Lung (tissue), 11 donors: ENCODE measurements at regions not wholly inside any gene's neighbourhood (a gene's known extent, or its start where the extent isn't known, plus 50 kb on each side); places are given as distances from the start of the nearest gene placed in this dataset.

Experiments used
- ATAC-seq: fragments of 200-7000 bp; cut with Tn5 transposase; one replicate; pipeline ENCODE4 v1.9.1; 2020; ENCODE audit warnings: moderate number of reproducible peaks; ENCODE audit not compliant: insufficient read depth, low FRiP score
- DNase-seq, 3 donors: peaks; one replicate each; pipeline ENCODE4 v3.0.0-alpha.2; 2013 to 2017
- H3K27ac ChIP-seq, 2 donors: one replicate each; pipeline ENCODE4 v1.5.1; 2013; ENCODE audit warnings: mild to moderate bottlenecking in 2 of 2, moderate library complexity in 2 of 2, control low read depth in 1 of 2, inconsistent platforms in 1 of 2, low read depth in 1 of 2, low read length in 1 of 2
- H3K27me3 ChIP-seq, 3 donors: one replicate each; pipeline ENCODE4 v1.5.1; 2013; ENCODE audit warnings: low read length in 2 of 3; ENCODE audit not compliant: control insufficient read depth in 3 of 3, insufficient read depth in 3 of 3
- H3K36me3 ChIP-seq, 4 donors: one replicate each; pipeline ENCODE4 v1.5.1; 2013; ENCODE audit warnings: low read length in 4 of 4, mild to moderate bottlenecking in 1 of 4, moderate library complexity in 1 of 4; ENCODE audit not compliant: control insufficient read depth in 4 of 4, insufficient read depth in 4 of 4
- H3K4me1 ChIP-seq, 5 donors: one replicate each; pipeline ENCODE4 v1.5.1; 2013; ENCODE audit warnings: low read length in 5 of 5, mild to moderate bottlenecking in 2 of 5, moderate library complexity in 1 of 5; ENCODE audit not compliant: control insufficient read depth in 5 of 5, insufficient read depth in 5 of 5
- H3K4me3 ChIP-seq: one replicate; pipeline ENCODE4 v1.5.1; 2013; ENCODE audit warnings: mild to moderate bottlenecking, control low read depth, moderate library complexity
- H3K9ac ChIP-seq, 2 donors: one replicate each; pipeline ENCODE4 v1.5.1; 2013; ENCODE audit warnings: low read length in 2 of 2, control low read depth in 1 of 2; ENCODE audit not compliant: insufficient read depth in 1 of 2
- H3K9me3 ChIP-seq, 4 donors: one replicate each; pipeline ENCODE4 v1.5.1; 2013; ENCODE audit warnings: low read length in 3 of 4, mild to moderate bottlenecking in 1 of 4, moderate library complexity in 1 of 4; ENCODE audit not compliant: control insufficient read depth in 4 of 4, insufficient read depth in 3 of 4
- WGBS, 2 donors: extraction: QIAGEN DNeasy Blood & Tissue Kit; methylation state at CpG; one replicate each; pipeline ENCODE4 v1.1.7; 2013; 5-methylcytosine and 5-hydroxymethylcytosine counted together
- TF ChIP-seq, protein P1 (sequence below): IDR thresholded peaks from 2 replicates; pipeline ENCODE4 v1.5.1; 2012; ENCODE audit warnings: mild to moderate bottlenecking; ENCODE audit errors: control extremely low read depth, extremely low read depth
- donor health status: control.
- donor health status: control.
- donor health status: Bipolar disorder and iron deficiency.
- donor health status: healthy.
- donor health status: DM: yes; HTN: yes; CAD: no.

DNA sequence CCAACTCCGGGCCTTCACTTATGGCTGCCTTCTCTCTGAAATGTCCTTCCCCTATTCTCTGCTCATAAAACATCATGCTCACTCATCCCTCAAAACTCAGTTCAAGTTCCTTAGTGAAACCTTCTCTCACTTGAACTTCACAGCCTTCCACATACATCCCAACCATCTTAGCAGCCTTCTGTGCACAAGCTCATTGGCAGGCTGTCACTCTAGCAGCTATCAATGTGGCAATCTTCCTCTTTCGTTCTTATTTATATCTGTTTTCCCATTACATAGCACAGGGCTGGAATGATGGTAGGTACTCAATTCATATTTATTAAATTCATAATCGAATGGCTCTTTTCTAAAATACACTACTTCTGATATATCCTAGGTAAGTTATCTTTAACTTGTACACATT lies 66.4 kb upstream of the MCTP2 start:
- ATAC-seq: no peak
- no peak overlapping the region for H3K9ac ChIP-seq
- no peak overlapping the region for H3K4me3 ChIP-seq
- H3K4me1 ChIP-seq: no peaks in the 10 kb centered on the region
- DNase-seq: no peak
- no peaks in the 10 kb centered on the region for H3K36me3 ChIP-seq
- H3K9me3 ChIP-seq: no peaks in the 10 kb centered on the region
- no peaks in the 10 kb centered on the region for H3K27me3 ChIP-seq
- 64 to 74% methylated on average over 3 of the region's 3 CpGs for WGBS, 2 donors
- TF ChIP-seq, protein P1, sequence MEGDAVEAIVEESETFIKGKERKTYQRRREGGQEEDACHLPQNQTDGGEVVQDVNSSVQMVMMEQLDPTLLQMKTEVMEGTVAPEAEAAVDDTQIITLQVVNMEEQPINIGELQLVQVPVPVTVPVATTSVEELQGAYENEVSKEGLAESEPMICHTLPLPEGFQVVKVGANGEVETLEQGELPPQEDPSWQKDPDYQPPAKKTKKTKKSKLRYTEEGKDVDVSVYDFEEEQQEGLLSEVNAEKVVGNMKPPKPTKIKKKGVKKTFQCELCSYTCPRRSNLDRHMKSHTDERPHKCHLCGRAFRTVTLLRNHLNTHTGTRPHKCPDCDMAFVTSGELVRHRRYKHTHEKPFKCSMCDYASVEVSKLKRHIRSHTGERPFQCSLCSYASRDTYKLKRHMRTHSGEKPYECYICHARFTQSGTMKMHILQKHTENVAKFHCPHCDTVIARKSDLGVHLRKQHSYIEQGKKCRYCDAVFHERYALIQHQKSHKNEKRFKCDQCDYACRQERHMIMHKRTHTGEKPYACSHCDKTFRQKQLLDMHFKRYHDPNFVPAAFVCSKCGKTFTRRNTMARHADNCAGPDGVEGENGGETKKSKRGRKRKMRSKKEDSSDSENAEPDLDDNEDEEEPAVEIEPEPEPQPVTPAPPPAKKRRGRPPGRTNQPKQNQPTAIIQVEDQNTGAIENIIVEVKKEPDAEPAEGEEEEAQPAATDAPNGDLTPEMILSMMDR: no peak
- H3K27ac ChIP-seq: no peak overlapping the region

DNA sequence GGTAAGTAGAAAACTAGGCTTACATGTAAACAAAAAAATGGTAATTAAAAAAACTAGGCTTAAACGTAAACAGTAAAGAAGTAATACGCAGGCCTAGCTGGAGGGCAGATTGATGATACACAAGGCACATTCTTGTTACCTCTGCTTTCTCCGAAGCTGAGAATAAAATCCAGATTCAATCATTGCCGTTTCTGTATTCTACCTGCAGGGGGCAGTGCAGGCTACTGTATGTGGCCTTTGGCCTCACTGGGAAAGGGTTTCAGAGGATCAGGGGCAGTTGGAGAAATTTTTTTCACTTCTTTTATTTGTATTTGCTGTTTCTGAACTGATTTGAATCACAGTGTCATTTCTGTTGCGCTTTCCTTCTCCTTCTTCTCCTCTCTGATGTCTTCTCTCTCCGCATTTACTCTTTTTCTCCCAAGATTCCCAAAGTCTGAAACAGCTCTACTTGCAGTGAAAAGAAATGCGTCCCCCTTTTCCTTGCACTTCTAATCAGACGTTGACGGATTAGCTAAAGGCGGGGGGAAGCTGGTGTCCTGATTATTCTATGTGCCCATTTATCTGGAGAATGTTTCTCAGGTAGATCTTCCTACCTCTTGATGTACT lies 67.1 kb upstream of the MCTP2 start:
- H3K27ac ChIP-seq: no peak overlapping the region
- no peaks in the 10 kb centered on the region for H3K9me3 ChIP-seq
- no peak overlapping the region for H3K9ac ChIP-seq
- DNase-seq (peak; percentile 79 to 87 (median 83)), ATAC-seq (peak; percentile 81)
- no peak overlapping the region for H3K4me3 ChIP-seq
- H3K36me3 ChIP-seq: no peaks in the 10 kb centered on the region
- no peaks in the 10 kb centered on the region for H3K27me3 ChIP-seq
- WGBS, 2 donors: 46 to 51% methylated on average over 10 of the region's 10 CpGs
- no peaks in the 10 kb centered on the region for H3K4me1 ChIP-seq
- TF ChIP-seq, protein P1: peak; percentile 77

DNA sequence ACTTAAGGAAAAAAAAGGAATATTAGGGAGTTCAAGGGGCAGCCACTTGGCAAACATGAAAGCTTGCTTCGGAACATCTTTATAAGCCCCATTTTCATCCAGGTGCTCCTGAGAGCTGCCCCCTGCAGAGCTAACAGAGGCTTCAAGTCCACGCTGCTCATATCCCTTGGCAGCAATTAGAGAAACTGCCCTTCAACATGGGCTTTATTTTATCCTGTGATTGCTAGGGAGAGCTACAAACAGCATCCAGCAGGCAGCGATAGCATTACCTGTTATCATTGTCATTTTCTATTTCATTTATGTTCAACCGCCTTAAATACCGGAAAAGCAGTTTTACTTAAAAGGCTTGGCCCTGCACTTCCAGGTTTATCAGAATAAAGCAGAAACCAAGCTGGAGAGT lies 68.4 kb upstream of the MCTP2 start:
- no peak overlapping the region for H3K9ac ChIP-seq
- no peak for ATAC-seq
- DNase-seq: no peak
- no peaks in the 10 kb centered on the region for H3K9me3 ChIP-seq
- WGBS, 2 donors: 91 to 96% methylated on average over 5 of the region's 5 CpGs
- H3K4me1 ChIP-seq: no peaks in the 10 kb centered on the region
- H3K36me3 ChIP-seq: no peaks in the 10 kb centered on the region
- no peak overlapping the region for H3K27ac ChIP-seq
- H3K4me3 ChIP-seq: no peak overlapping the region
- TF ChIP-seq, protein P1: no peak
- H3K27me3 ChIP-seq: no peaks in the 10 kb centered on the region

DNA sequence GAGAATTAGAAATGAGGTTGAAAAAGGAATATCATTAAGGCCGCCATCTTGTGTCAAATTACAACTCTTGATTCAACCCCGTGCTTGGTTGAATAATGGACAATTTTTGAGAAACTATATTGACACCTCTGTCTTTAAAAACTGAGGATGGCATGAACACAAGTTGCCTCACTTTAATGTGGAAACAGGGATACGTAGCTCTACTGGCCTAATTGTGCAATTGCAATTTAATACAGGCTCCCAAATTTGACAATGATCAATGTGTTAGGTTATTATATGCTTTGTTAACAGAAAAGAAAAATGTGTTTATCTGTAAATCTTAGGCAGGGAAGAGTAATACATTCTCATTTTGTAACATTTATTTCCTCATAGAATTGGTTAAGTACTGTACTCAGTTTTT lies 77.1 kb upstream of the MCTP2 start:
- no peak overlapping the region for H3K27ac ChIP-seq
- TF ChIP-seq, protein P1: no peak
- WGBS, 2 donors: 84 to 86% methylated on average over 3 of the region's 3 CpGs
- H3K36me3 ChIP-seq: no peaks in the 10 kb centered on the region
- H3K4me1 ChIP-seq: no peaks in the 10 kb centered on the region
- no peaks in the 10 kb centered on the region for H3K27me3 ChIP-seq
- no peak overlapping the region for H3K4me3 ChIP-seq
- DNase-seq: no peak
- H3K9me3 ChIP-seq: no peaks in the 10 kb centered on the region
- no peak overlapping the region for H3K9ac ChIP-seq
- no peak for ATAC-seq
